ENCODE measurements at regions not wholly inside any gene's neighbourhood (a gene's known extent, or its start where the extent isn't known, plus 50 kb on each side); places are given as distances from the start of the nearest gene placed in this dataset.
"Not testable (repeated sequence)": the region's sequence is repeated elsewhere in the genome, so short reads cannot be mapped to it uniquely, and the experiment has no call there.

- ChIA-PET POLR2A (no interaction called here), CTCF (no interaction called here)
- ATAC-seq (no peak), DNase-seq (no peak)
- intact Hi-C loops (cut with micrococcal nuclease): no loop called here
- H3K36me3 Mint-ChIP-seq (ENCODE audit: low read depth): no peaks in the 10 kb centered on the region
- H3K4me1 Mint-ChIP-seq (ENCODE audit: low read depth): no peaks in the 10 kb centered on the region
- H3K27me3 Mint-ChIP-seq: peaks cover 13% of the 10 kb centered on the region
- TF ChIP-seq CTCF (IDR thresholded peaks at IDR 0.05): no peak
- H3K27ac Mint-ChIP-seq: no peak overlapping the region
- no peaks in the 10 kb centered on the region for H3K9me3 Mint-ChIP-seq
- no peak overlapping the region for H3K4me3 Mint-ChIP-seq
Observed at GRCh38 chr1:227417756-227418480, 99.6 kb upstream of the CDC42BPA start.

DNA sequence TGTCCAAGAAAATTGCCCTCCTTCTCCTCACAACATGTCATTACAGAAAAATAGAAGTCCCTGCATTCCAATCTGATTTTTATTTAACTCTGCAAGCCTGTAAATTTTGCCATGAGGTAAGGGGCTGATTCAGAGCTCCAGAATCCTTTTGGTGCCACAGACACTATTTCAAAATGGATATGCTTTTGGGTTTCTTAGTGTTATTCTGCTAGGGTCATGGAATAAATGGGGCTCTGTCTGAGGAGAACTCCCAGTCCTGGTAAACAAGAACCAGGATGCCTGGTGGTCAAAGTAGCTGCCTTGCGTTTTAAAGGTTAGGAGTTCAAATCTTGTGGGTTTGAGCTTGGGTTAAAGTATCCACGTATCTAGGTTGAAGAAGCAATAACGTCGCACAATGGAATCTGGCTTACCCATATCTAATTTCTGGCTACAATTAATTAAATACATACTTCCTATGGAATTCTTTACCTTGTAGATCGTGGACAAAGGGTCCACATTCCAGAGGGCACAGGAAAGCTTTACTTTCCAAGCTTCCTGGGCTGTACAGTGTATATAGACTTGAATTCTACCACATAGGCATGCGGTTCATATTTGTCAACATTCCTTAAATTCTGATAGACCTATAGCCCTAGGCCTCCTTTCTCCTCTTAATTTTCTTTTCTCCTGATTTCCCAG, 98.0 kb upstream of the CDC42BPA start:
- no peaks in the 10 kb centered on the region for H3K36me3 Mint-ChIP-seq (ENCODE audit: low read depth)
- ChIA-PET CTCF (interaction anchor here (0.6 kb wide), 1 partner anchor 18 kb away, joined by 3 read pairs; no protein-coding TSS in a partner anchor), POLR2A (no interaction called here)
- no peak for TF ChIP-seq CTCF (IDR thresholded peaks at IDR 0.05)
- H3K27ac Mint-ChIP-seq: no peak overlapping the region
- no peaks in the 10 kb centered on the region for H3K9me3 Mint-ChIP-seq
- no peak overlapping the region for H3K4me3 Mint-ChIP-seq
- intact Hi-C loops (cut with micrococcal nuclease): no loop called here
- peaks cover 13% of the 10 kb centered on the region for H3K27me3 Mint-ChIP-seq
- DNase-seq (no peak), ATAC-seq (no peak)
- no peaks in the 10 kb centered on the region for H3K4me1 Mint-ChIP-seq (ENCODE audit: low read depth)

DNA sequence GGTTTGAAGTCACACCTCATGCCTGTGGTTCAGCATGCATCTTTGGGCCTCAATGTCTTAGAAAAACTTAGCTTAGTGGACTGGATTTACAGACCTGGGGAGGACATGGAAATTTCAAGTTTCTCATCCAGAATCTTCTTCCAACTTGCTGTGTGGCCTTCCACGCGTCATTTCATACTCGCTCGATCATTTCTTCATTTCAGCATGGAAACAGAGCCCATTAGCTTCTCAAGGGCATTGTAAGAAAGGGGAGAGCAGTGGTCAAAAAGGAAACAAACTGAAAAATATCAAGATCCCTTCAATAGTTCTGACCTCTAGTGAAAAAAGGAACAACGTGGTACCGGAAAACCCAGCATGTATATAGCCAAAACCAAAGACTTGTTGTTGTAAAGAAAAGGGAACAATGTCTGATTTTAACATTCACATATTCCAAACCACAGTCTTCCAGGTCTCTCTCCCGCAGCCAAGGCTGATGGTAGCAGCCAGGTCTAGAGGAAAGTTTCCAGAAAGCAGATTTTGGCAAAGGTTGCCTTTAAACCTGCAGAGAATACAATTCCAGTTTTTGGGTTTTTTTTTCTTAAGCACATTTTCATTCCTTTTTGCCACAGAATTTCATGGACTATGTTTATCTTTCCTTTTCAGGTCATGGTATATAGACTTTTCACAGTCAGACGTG, 97.0 kb upstream of the CDC42BPA start:
- CTCF ChIA-PET: no interaction called here
- no peaks in the 10 kb centered on the region for H3K4me1 Mint-ChIP-seq (ENCODE audit: low read depth)
- H3K36me3 Mint-ChIP-seq (ENCODE audit: low read depth): no peaks in the 10 kb centered on the region

DNA sequence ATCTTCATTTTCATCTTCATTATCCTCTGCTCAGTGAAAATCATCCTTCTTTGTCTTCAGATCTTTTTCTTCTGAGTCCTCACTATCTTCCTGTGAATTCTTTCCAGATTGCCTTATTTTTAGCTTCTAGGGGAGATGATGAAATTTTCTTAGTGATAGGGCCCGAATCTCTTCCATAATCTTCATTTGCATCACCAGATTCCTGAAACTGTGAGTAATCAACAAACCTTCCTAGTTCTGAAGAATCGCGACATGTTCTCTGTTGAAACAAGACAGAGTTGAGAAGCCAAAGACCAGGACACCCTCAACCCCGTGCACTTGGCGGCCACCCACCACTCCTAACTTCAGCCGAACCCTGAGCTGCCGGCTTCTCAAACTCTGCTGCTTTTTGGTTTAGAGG, 92.8 kb upstream of the CDC42BPA start:
- intact Hi-C loops (cut with micrococcal nuclease): no loop called here
- Mint-ChIP-seq H3K4me3 (no peak overlapping the region), H3K36me3 (ENCODE audit: low read depth) (no peaks in the 10 kb centered on the region), H3K27me3 (peaks cover 16% of the 10 kb centered on the region), H3K27ac (no peak overlapping the region), H3K4me1 (ENCODE audit: low read depth) (no peaks in the 10 kb centered on the region), H3K9me3 (no peaks in the 10 kb centered on the region)
- no peak for TF ChIP-seq CTCF (IDR thresholded peaks at IDR 0.05)
- ChIA-PET CTCF (no interaction called here), POLR2A (no interaction called here)
- no peak for DNase-seq
- ATAC-seq: no peak

More for the DNA sequence above, 97.0 kb upstream of the CDC42BPA start:
- no peak overlapping the region for H3K27ac Mint-ChIP-seq
- intact Hi-C loops (cut with micrococcal nuclease): no loop called here
- ATAC-seq (no peak), DNase-seq (no peak)
- no peak overlapping the region for H3K4me3 Mint-ChIP-seq
- POLR2A ChIA-PET: no interaction called here
- H3K27me3 Mint-ChIP-seq: peaks cover 19% of the 10 kb centered on the region
- no peak for TF ChIP-seq CTCF (IDR thresholded peaks at IDR 0.05)
- H3K9me3 Mint-ChIP-seq: no peaks in the 10 kb centered on the region

GRCh38 chr1:227406332-227406731, 88.0 kb upstream of the CDC42BPA start:
- H3K4me1 Mint-ChIP-seq (ENCODE audit: low read depth); intact Hi-C loops (cut with micrococcal nuclease); ATAC-seq; H3K36me3 Mint-ChIP-seq (ENCODE audit: low read depth); CTCF ChIA-PET; H3K4me3 Mint-ChIP-seq; H3K27ac Mint-ChIP-seq; POLR2A ChIA-PET; H3K9me3 Mint-ChIP-seq; DNase-seq: not testable (repeated sequence)
- peaks cover 18% of the 10 kb centered on the region for H3K27me3 Mint-ChIP-seq

Measured in activated CD8-positive, alpha-beta T cell treated with anti-CD3 and anti-CD28 coated beads for 36 hours (primary cell).